ENCODE measurements at regions not wholly inside any gene's neighbourhood (a gene's known extent, or its start where the extent isn't known, plus 50 kb on each side); places are given as distances from the start of the nearest gene placed in this dataset.

- DNase-seq (ENCODE audit: extremely low read depth, low read depth), result no peak
These were observed 971.7 kb upstream of the CHORDC1 start for GRCh38 chr11:91194546-91194945.

GRCh38 chr11:91188484-91188883, 965.6 kb upstream of the CHORDC1 start:
- no peak for DNase-seq (ENCODE audit: extremely low read depth, low read depth)

- no peak for DNase-seq (ENCODE audit: extremely low read depth, low read depth)
These were observed 964.5 kb upstream of the CHORDC1 start for GRCh38 chr11:91187314-91187713.

- no peak for DNase-seq (ENCODE audit: extremely low read depth, low read depth)
These were observed 955.5 kb upstream of the CHORDC1 start for GRCh38 chr11:91178366-91178765.

GRCh38 chr11:91174734-91175133, 951.9 kb upstream of the CHORDC1 start:
- no peak for DNase-seq (ENCODE audit: extremely low read depth, low read depth)

GRCh38 chr11:91174193-91174592, 951.3 kb upstream of the CHORDC1 start:
- DNase-seq (ENCODE audit: extremely low read depth, low read depth), result no peak

GRCh38 chr11:91173701-91174100, 950.9 kb upstream of the CHORDC1 start:
- DNase-seq (ENCODE audit: extremely low read depth, low read depth), result no peak

GRCh38 chr11:91170711-91171110, 947.9 kb upstream of the CHORDC1 start:
- no peak for DNase-seq (ENCODE audit: extremely low read depth, low read depth)

- DNase-seq (ENCODE audit: extremely low read depth, low read depth), result no peak
These were observed 941.6 kb upstream of the CHORDC1 start for GRCh38 chr11:91164452-91164822.

GRCh38 chr11:91163619-91164451, 941.0 kb upstream of the CHORDC1 start:
- DNase-seq (ENCODE audit: extremely low read depth, low read depth), result no peak

GRCh38 chr11:91160661-91161060, 937.8 kb upstream of the CHORDC1 start:
- DNase-seq (ENCODE audit: extremely low read depth, low read depth), result no peak

GRCh38 chr11:91158891-91159537, 936.2 kb upstream of the CHORDC1 start:
- DNase-seq (ENCODE audit: extremely low read depth, low read depth), result no peak

- no peak for DNase-seq (ENCODE audit: extremely low read depth, low read depth)
These were observed 935.4 kb upstream of the CHORDC1 start for GRCh38 chr11:91158297-91158696.

GRCh38 chr11:91156041-91156440, 933.2 kb upstream of the CHORDC1 start:
- no peak for DNase-seq (ENCODE audit: extremely low read depth, low read depth)

- DNase-seq (ENCODE audit: extremely low read depth, low read depth), result no peak
These were observed 925.0 kb upstream of the CHORDC1 start for GRCh38 chr11:91147885-91148284.

GRCh38 chr11:91141655-91142054, 918.8 kb upstream of the CHORDC1 start:
- DNase-seq (ENCODE audit: extremely low read depth, low read depth), result no peak

GRCh38 chr11:91136631-91137030, 913.8 kb upstream of the CHORDC1 start:
- no peak for DNase-seq (ENCODE audit: extremely low read depth, low read depth)

- DNase-seq (ENCODE audit: extremely low read depth, low read depth), result no peak
These were observed 910.5 kb upstream of the CHORDC1 start for GRCh38 chr11:91133361-91133760.

GRCh38 chr11:91129596-91129995, 906.7 kb upstream of the CHORDC1 start:
- no peak for DNase-seq (ENCODE audit: extremely low read depth, low read depth)

- DNase-seq (ENCODE audit: extremely low read depth, low read depth), result no peak
These were observed 901.5 kb upstream of the CHORDC1 start for GRCh38 chr11:91124363-91124762.

GRCh38 chr11:91115116-91115515, 892.3 kb upstream of the CHORDC1 start:
- DNase-seq (ENCODE audit: extremely low read depth, low read depth), result no peak

GRCh38 chr11:91104237-91104636, 881.4 kb upstream of the CHORDC1 start:
- no peak for DNase-seq (ENCODE audit: extremely low read depth, low read depth)

Data from NCI-H460 (cell line).